Natural killer cell (primary cell): ENCODE measurements at regions not wholly inside any gene's neighbourhood (a gene's known extent, or its start where the extent isn't known, plus 50 kb on each side); places are given as distances from the start of the nearest gene placed in this dataset.

Experiments used
- ATAC-seq, 3 donors: fragments of 150-1000 bp in 2 of 3; fragments of 200-7000 bp in 1 of 3; cut with Tn5 transposase; 1 replicate in 1 of 3; 2 replicates in 2 of 3; pipeline ENCODE4 v1.10.0; 2021; ENCODE audit warnings: mild to moderate bottlenecking in 2 of 3, moderate library complexity in 2 of 3
- DNase-seq, 2 donors: peaks; one replicate each; pipeline versions ENCODE4 v3.0.0 to v3.0.0-alpha.2; 2013 to 2021; ENCODE audit warnings: mixed read lengths in 1 of 2
- H3K27ac ChIP-seq: one replicate; pipeline ENCODE4 v1.5.1; 2013; ENCODE audit warnings: mild to moderate bottlenecking, low read length
- H3K27me3 ChIP-seq: one replicate; pipeline ENCODE4 v1.6.1; 2013; ENCODE audit warnings: low read length; ENCODE audit not compliant: control insufficient read depth, insufficient read depth
- H3K36me3 ChIP-seq: one replicate; pipeline ENCODE4 v1.6.1; 2013; ENCODE audit warnings: low read length; ENCODE audit not compliant: control insufficient read depth, insufficient read depth
- H3K4me1 ChIP-seq: one replicate; pipeline ENCODE4 v1.6.1; 2013; ENCODE audit warnings: low read length; ENCODE audit not compliant: control insufficient read depth, insufficient read depth
- H3K4me3 ChIP-seq: one replicate; pipeline ENCODE4 v1.5.1; 2013; ENCODE audit warnings: low read length
- H3K9me3 ChIP-seq: one replicate; pipeline ENCODE4 v1.6.1; 2013; ENCODE audit warnings: low read length; ENCODE audit not compliant: control insufficient read depth, insufficient read depth
- H3K27ac Mint-ChIP-seq, 2 donors: one replicate each; pipeline ENCODE4 v1.8.0; 2022; ENCODE audit warnings: mild to moderate bottlenecking in 2 of 2, mixed read lengths in 2 of 2, moderate library complexity in 1 of 2
- H3K27me3 Mint-ChIP-seq, 2 donors: one replicate each; pipeline ENCODE4 v1.8.0; 2022; ENCODE audit warnings: low read depth in 2 of 2, mixed read lengths in 2 of 2
- H3K36me3 Mint-ChIP-seq: one replicate; pipeline ENCODE4 v1.8.0; 2022; ENCODE audit warnings: mixed read lengths
- H3K4me1 Mint-ChIP-seq, 2 donors: one replicate each; pipeline ENCODE4 v1.8.0; 2022; ENCODE audit warnings: mixed read lengths in 2 of 2
- H3K4me3 Mint-ChIP-seq: one replicate; pipeline ENCODE4 v1.8.0; 2022; ENCODE audit warnings: mild to moderate bottlenecking, moderate library complexity, mixed read lengths
- H3K9me3 Mint-ChIP-seq, 2 donors: one replicate each; pipeline ENCODE4 v1.8.0; 2022; ENCODE audit warnings: mixed read lengths in 2 of 2
- WGBS: methylation state at CpG from one replicate; pipeline ENCODE4 v1.1.7; 2013; ENCODE audit warnings: missing lambda C conversion rate; ENCODE audit not compliant: insufficient coverage; 5-methylcytosine and 5-hydroxymethylcytosine counted together
- intact Hi-C: fragments of 100-400 bp; cut with micrococcal nuclease; formaldehyde crosslinking; loops from one replicate; pipeline ENCODE4 v1.14.2; 2022
- TF ChIP-seq, protein P1 (sequence below): fragments of 200-600 bp; IDR thresholded peaks from one replicate; pipeline ENCODE4 v1.8.0; 2022; ENCODE audit warnings: antibody characterized with exemption

DNA sequence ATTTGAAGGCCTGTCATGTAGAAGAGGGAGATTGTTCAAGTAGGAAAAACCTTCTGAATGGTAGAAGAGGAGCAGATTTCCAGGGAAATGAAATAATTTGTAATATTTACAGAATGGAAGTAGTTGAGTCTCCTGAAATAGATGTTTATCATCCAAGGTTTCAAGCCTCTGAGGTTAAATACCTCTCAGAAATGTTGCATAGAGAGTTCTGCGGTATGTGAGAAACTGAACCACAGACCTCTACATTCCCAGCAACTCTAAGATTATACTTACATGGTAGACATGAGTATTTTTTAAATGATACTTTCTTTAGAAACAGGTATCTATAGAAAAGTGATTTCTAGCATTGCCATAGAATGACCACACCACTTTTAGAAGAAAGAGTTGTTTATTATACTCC, 379.8 kb upstream of the FANCL start:
- Histone ChIP-seq H3K9me3 (no peaks in the 10 kb centered on the region), H3K4me1 (no peaks in the 10 kb centered on the region), H3K27ac (no peak overlapping the region), H3K4me3 (no peak overlapping the region), H3K27me3 (no peaks in the 10 kb centered on the region), H3K36me3 (no peaks in the 10 kb centered on the region)
- intact Hi-C loops, result no loop called here
- ATAC-seq, result no peak
- TF ChIP-seq, protein P1, sequence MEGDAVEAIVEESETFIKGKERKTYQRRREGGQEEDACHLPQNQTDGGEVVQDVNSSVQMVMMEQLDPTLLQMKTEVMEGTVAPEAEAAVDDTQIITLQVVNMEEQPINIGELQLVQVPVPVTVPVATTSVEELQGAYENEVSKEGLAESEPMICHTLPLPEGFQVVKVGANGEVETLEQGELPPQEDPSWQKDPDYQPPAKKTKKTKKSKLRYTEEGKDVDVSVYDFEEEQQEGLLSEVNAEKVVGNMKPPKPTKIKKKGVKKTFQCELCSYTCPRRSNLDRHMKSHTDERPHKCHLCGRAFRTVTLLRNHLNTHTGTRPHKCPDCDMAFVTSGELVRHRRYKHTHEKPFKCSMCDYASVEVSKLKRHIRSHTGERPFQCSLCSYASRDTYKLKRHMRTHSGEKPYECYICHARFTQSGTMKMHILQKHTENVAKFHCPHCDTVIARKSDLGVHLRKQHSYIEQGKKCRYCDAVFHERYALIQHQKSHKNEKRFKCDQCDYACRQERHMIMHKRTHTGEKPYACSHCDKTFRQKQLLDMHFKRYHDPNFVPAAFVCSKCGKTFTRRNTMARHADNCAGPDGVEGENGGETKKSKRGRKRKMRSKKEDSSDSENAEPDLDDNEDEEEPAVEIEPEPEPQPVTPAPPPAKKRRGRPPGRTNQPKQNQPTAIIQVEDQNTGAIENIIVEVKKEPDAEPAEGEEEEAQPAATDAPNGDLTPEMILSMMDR, result no peak
- Mint-ChIP-seq H3K27me3 (no peaks in the 10 kb centered on the region), H3K4me1 (no peaks in the 10 kb centered on the region), H3K4me3 (no peak overlapping the region), H3K36me3 (no peaks in the 10 kb centered on the region), H3K27ac (no peak overlapping the region), H3K9me3 (peaks cover 0 to 2% of the 10 kb centered on the region in 2 donors)
- DNase-seq, result no peak
- no CpG with 5 or more reads among the region's 1 CpG for WGBS

DNA sequence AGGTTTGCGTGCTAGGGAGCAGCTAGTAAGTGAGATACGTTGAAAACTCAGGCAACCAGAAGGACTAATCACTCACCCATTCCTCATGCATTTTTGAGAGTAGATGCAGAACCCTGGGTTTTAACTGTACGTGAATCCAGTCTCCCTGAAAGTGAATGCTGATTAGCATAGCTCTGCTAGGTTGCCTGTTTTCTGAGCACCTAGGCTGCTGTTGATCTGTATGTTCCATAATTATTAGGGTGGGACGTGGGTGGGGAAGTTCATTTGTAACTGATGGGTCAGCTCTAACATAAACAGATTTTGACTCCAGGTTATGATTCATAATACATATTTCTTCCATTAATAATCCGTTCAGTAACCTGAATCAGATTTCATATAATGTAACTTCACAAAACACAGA, 379.0 kb upstream of the FANCL start:
- DNase-seq, result no peak
- WGBS, result 49% methylated on average over 2 of the region's 5 CpGs
- H3K4me1 Mint-ChIP-seq, result no peaks in the 10 kb centered on the region
- Histone ChIP-seq H3K4me3 (no peak overlapping the region), H3K4me1 (no peaks in the 10 kb centered on the region), H3K9me3 (no peaks in the 10 kb centered on the region), H3K27me3 (no peaks in the 10 kb centered on the region), H3K36me3 (no peaks in the 10 kb centered on the region), H3K27ac (no peak overlapping the region)
- TF ChIP-seq, protein P1, result no peak
- H3K27me3 Mint-ChIP-seq, result no peaks in the 10 kb centered on the region
- H3K27ac Mint-ChIP-seq, result no peak overlapping the region
- no peak overlapping the region for H3K4me3 Mint-ChIP-seq
- H3K36me3 Mint-ChIP-seq, result no peaks in the 10 kb centered on the region
- ATAC-seq, result no peak
- peaks cover 0 to 2% of the 10 kb centered on the region in 2 donors for H3K9me3 Mint-ChIP-seq
- intact Hi-C loops, result no loop called here

DNA sequence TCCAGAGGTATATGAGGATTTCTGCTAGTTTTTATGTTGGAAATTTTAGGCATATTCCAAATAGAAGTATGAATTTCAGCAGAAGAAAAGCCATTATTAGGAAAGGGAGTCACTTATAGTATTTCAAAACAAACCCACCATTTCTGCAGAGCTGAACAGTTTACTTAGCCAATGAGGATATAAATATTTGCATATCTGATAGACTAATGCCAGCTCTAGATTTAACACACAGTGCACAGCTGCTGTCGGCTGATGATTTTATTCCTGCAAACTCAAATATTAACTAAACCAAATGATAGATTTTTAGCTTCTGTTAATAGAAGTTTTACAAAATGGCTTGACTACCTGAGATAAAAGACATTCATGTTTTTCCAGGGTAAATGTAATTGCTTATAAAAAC, 375.8 kb upstream of the FANCL start:
- no peaks in the 10 kb centered on the region for H3K9me3 Mint-ChIP-seq
- Histone ChIP-seq H3K4me1 (no peaks in the 10 kb centered on the region), H3K36me3 (no peaks in the 10 kb centered on the region), H3K27ac (no peak overlapping the region), H3K27me3 (no peaks in the 10 kb centered on the region), H3K4me3 (no peak overlapping the region), H3K9me3 (no peaks in the 10 kb centered on the region)
- H3K4me1 Mint-ChIP-seq, result peaks cover 0 to 8% of the 10 kb centered on the region in 2 donors
- H3K4me3 Mint-ChIP-seq, result no peak overlapping the region
- WGBS, result no CpG with 5 or more reads among the region's 1 CpG
- H3K27ac Mint-ChIP-seq, result no peak overlapping the region
- intact Hi-C loops, result no loop called here
- TF ChIP-seq, protein P1, result no peak
- ATAC-seq (no peak), DNase-seq (no peak)
- H3K36me3 Mint-ChIP-seq, result no peaks in the 10 kb centered on the region
- H3K27me3 Mint-ChIP-seq, result no peaks in the 10 kb centered on the region

DNA sequence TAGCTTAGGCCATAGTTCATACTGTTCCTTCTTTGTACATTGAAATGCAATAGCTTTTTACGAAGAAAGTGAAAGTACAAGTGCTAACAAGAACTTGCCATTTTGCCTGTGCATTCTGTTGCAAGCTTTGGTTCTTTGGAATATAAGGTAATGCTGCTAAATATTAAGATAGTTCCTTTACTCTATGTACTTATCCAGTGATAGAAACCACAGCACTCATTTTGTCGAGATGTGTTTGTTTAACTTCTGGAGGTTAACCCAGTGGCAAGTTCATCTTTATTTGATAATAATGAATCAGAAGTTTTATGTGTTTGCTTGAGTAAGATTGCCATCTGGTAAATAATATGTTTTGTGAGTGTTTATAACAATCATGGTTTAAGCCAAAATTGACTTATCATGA, 373.1 kb upstream of the FANCL start:
- TF ChIP-seq, protein P1, result no peak
- Mint-ChIP-seq H3K27me3 (peaks cover 0 to 14% of the 10 kb centered on the region in 2 donors), H3K4me3 (peak overlapping the region; percentile 47), H3K9me3 (peaks cover 0 to 2% of the 10 kb centered on the region in 2 donors), H3K27ac (no peak overlapping the region), H3K36me3 (no peaks in the 10 kb centered on the region), H3K4me1 (peaks cover 0 to 8% of the 10 kb centered on the region in 2 donors)
- DNase-seq, result no peak
- H3K27me3 ChIP-seq, result no peaks in the 10 kb centered on the region
- no peaks in the 10 kb centered on the region for H3K36me3 ChIP-seq
- no peaks in the 10 kb centered on the region for H3K9me3 ChIP-seq
- no peak overlapping the region for H3K27ac ChIP-seq
- no peaks in the 10 kb centered on the region for H3K4me1 ChIP-seq
- 15% methylated on average over 2 of the region's 2 CpGs for WGBS
- intact Hi-C loops, result no loop called here
- no peak for ATAC-seq
- no peak overlapping the region for H3K4me3 ChIP-seq
